GM21825 (cell line): ENCODE measurements at regions not wholly inside any gene's neighbourhood (a gene's known extent, or its start where the extent isn't known, plus 50 kb on each side); places are given as distances from the start of the nearest gene placed in this dataset.
A peak's percentile ranks its signal among the peaks of the same experiment; 100 is the strongest.

Experiments used
- ATAC-seq: cut with Tn5 transposase; IDR thresholded peaks from one replicate; pipeline ENCODE4 v1.9.1; 2021; ENCODE audit warnings: mild to moderate bottlenecking, moderate library complexity; ENCODE audit not compliant: unreplicated experiment

GRCh38 chr9:129390541-129390940 is 212.5 kb upstream of the IER5L start:
- ATAC-seq: no peak

GRCh38 chr9:129387822-129388221 is 209.8 kb upstream of the IER5L start:
- ATAC-seq: no peak

GRCh38 chr9:129386812-129387177 is 208.7 kb upstream of the IER5L start:
- ATAC-seq: no peak

GRCh38 chr9:129385211-129385934 is 207.3 kb upstream of the IER5L start:
- no peak for ATAC-seq

- ATAC-seq: no peak
Measured at GRCh38 chr9:129384491-129385210, 206.6 kb upstream of the IER5L start.

- peak; percentile 72 for ATAC-seq
Measured at GRCh38 chr9:129383561-129384490, 205.8 kb upstream of the IER5L start.

- ATAC-seq: peak; percentile 15
Measured at GRCh38 chr9:129383019-129383560, 205.0 kb upstream of the IER5L start.

- ATAC-seq: no peak
Measured at GRCh38 chr9:129382281-129383018, 204.4 kb upstream of the IER5L start.

GRCh38 chr9:129381481-129381957 is 203.5 kb upstream of the IER5L start:
- no peak for ATAC-seq

GRCh38 chr9:129380961-129381401 is 202.9 kb upstream of the IER5L start:
- ATAC-seq: no peak

GRCh38 chr9:129379886-129380285 is 201.8 kb upstream of the IER5L start:
- ATAC-seq: no peak

GRCh38 chr9:129379181-129379836 is 201.2 kb upstream of the IER5L start:
- no peak for ATAC-seq

- no peak for ATAC-seq
Measured at GRCh38 chr9:129377931-129378661, 200.0 kb upstream of the IER5L start.

- no peak for ATAC-seq
Measured at GRCh38 chr9:129377181-129377580, 199.1 kb upstream of the IER5L start.

GRCh38 chr9:129375845-129376244 is 197.8 kb upstream of the IER5L start:
- ATAC-seq: no peak

GRCh38 chr9:129374651-129375050 is 196.6 kb upstream of the IER5L start:
- no peak for ATAC-seq

- ATAC-seq: no peak
Measured at GRCh38 chr9:129374231-129374630, 196.2 kb upstream of the IER5L start.

GRCh38 chr9:129373361-129373760 is 195.3 kb upstream of the IER5L start:
- no peak for ATAC-seq

- ATAC-seq: no peak
Measured at GRCh38 chr9:129370770-129371169, 192.7 kb upstream of the IER5L start.
